ENCODE measurements at regions not wholly inside any gene's neighbourhood (a gene's known extent, or its start where the extent isn't known, plus 50 kb on each side); places are given as distances from the start of the nearest gene placed in this dataset.

DNA sequence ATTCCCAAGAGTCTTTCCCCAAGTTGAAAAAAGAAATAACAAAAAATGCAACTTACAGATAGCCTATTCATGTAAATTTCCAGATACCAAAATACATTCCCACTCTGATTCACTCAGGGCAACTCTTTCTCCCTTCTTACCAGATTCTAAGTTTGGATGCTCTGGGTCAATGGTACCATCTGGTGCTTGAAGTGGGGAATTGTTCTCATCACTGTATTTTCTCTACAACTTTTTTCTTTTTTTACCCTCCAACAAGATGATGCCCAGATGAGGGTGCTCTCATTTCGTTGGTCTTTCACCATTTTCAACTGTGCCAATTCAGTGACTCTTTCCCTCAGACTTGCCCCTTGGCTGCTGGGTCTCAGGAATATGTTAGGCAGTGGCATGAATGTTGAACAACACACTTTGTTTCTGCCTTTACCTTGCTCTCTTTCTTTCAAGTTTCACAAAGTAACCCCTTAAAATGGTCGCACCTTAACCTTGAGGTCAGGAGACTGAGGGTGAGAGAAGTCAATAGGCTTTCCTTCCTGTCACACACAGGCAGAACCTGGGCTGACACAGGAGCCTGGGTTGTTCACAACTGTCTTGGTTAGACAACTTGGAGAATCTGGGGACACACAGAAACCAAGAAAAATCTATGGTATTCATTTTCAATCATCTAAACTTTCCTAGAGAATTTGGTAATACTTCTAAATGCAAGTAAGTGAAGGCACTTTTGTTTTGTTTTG, 330.7 kb upstream of the SLCO3A1 start:
- no peak for DNase-seq (ENCODE audit: low read depth)

DNA sequence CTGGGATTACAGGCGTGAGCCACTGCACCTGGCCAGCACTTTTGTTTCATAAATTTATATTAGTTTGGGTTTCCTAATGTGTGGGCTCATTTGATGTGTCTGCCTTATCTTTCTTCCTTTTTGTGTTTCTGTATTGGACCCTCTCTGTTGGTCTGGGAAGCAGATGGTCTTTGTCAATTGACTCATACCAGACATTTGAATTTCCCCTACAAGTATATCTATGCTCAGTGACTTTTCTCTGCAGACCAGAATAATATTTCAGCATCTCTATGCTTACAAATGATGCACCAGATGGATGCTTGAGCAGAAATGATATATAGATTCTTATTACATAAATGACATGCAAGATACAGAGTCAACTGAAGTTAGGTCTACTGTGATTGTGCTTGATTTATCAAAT, 329.9 kb upstream of the SLCO3A1 start:
- no peak for DNase-seq (ENCODE audit: low read depth)

DNA sequence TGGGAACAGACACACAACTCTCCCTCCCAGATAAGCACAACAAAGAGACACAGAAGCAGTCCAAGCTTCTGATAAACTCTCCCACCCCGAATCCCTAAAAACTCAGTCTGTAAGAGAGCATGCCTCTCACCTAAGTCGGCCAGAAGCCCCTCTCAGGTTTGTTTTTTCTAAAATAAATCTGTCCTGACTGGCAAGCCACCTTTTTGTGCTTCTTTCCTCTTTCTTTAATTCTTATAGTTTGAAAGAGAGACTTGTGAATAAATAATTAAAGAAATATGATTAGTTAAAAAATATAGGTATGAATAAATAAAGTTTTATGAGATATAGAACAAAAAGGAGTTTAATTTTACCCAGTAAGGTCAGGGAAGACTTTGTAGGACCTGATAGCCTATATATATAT, 329.0 kb upstream of the SLCO3A1 start:
- DNase-seq (ENCODE audit: low read depth): no peak

DNA sequence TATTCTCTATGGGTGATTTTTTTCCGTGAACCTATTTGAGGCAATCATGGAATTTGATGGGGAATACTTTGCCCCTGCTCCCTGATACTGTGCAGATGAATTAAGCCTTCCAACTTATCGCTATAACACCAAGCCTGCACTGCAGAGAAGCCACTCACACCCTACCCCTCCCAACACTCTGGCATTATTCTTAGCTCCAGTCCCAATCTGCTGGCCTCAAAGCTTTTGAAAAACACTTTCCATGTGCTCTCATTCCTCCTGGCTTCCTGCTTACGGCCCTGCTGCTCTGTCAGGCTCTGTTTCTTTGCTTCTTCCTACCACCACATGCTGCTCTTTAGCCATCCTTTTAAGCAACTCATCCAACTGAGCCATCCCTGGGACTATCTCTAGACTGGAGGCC, 327.8 kb upstream of the SLCO3A1 start:
- no peak for DNase-seq (ENCODE audit: low read depth)

DNA sequence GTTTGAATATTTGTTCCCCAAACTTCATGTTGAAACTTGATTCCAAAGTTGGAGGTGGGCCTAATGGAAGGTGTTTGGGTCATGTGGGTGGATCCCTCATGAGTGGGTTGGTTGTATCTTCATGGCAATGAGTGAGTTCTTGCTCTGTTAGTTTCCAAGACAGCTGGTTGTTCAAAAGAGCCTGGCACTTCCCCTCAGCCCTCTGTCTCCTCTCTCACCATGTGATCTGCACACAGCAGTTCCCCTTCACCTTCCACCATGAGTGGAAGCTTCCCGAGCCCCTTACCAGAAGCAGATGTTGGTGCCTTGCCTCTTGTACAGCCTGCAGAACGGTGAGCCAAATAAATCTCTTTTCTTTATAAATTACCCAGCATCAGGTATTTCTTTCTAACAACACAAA, 327.1 kb upstream of the SLCO3A1 start:
- no peak for DNase-seq (ENCODE audit: low read depth)

DNA sequence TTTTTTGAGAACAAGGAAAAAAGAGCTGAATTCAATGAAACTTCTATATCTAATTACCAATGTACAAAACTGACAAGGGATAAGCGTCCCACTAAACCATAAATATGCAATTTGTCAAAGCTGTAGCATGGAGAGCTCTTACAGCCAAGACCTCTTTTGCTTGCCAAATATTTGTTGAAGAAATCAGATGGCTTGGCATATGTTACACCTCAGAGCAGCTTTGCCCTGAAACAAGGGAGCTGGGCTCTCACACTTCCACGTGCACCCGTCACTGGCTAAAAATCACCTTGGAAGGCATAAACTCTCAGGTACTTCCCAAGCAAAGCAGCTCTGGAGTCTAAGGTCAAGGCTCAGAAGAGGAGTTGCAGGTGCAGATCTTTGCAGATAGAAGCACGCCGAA, 324.7 kb upstream of the SLCO3A1 start:
- DNase-seq (ENCODE audit: low read depth): no peak

DNA sequence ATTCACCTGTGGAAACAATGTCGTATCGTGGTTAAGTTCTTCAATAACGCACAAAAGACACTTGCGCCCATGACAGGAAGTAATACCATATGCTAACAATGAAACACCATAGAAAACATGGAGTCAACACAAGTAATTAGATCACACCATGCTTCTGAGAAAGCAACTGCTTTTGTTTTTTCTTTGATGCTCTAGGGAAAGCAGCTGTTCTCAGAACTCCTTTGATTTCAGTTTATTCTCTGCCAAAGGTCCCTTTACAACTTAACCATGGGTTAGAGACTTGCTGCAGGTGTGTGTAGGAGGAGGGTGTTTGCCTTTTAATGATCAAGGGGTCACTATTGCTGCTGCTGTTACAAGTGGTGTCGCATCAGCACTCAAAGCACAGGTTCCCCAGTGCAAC, 324.0 kb upstream of the SLCO3A1 start:
- DNase-seq (ENCODE audit: low read depth): no peak

DNA sequence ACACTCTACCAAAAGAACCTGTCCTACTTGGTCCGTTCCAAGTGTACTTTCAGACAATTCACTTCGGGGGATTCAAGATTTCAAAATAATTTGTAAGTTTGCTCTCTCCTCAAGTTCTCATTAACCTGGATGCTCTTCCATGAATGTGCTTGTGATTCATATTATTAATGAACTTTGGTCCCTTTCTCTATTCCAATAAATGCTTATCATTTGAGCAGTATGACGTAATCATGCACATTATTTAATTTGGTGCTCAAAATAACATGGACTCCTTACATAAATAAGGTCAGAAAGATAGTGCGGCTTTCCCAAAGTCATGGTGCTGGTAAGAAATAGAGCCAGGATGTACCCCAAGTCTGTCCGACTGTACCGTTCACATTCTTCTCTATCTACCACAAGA, 323.2 kb upstream of the SLCO3A1 start:
- no peak for DNase-seq (ENCODE audit: low read depth)

DNA sequence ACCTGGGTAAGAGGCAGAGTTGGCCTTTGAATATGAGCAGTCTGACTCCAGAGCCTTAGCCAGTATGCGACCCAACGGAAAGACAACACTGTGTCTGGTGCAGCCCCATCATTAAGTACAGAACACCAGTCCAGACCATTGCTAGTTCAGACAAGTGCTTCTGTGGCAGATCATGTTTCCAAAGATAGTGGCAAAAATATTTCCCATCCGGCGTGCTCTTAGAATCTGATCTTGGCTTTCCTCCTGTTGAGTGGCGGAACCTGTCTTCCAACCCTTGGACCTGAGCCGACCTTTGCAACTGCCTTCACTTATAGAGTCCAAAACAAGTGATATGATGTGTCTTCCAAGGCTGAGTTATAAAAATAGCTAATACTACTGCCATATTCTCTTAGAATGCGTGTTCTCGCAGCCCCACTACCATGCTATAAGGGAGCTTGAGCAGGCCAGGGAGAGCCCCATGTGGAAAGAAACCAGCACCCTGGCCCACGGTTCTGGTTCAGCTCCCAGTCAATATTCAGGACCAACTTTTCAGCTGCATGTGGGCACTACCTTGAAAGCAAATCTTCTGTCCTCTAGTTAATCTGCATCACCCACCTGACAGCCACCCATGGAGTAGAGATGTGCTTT, 322.4 kb upstream of the SLCO3A1 start:
- no peak for DNase-seq (ENCODE audit: low read depth)

DNA sequence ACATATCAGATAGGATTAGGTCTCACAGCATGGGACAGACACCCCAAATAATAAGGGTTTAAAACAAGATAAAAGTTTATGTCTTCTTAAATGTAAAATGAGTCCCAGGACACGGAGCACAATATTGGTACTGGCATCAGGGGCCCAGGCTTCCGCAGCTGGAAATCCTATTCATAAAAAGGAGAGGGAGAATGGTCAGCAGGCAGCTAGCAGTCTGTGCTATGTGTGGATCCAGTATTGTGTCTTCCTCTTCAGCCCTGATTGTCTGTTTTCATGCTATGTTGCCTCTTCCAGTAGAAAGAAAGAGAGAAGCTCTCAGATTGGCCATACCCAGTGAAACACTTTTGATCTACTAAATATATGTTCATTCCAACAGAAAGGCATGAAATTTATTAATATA, 319.3 kb upstream of the SLCO3A1 start:
- no peak for DNase-seq (ENCODE audit: low read depth)

DNA sequence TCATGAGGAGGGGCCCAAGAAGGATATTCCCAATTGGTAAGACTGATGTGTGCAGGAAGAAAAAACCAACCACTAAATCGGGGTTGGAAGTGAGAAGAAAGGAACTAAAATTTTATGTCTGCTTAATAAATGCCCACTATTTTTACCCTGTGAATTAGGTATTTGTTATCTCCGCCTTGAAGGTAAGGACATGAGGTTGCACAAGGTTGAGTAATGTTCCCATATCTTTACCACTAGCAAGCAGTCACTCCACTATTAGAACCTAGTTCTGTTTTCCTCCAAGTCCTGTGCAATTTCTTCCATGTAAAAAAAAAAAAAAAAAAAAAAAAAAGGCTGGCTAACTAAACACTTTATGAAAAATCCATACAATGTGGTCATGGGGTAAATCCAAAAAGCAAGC, 318.5 kb upstream of the SLCO3A1 start:
- no peak for DNase-seq (ENCODE audit: low read depth)

DNA sequence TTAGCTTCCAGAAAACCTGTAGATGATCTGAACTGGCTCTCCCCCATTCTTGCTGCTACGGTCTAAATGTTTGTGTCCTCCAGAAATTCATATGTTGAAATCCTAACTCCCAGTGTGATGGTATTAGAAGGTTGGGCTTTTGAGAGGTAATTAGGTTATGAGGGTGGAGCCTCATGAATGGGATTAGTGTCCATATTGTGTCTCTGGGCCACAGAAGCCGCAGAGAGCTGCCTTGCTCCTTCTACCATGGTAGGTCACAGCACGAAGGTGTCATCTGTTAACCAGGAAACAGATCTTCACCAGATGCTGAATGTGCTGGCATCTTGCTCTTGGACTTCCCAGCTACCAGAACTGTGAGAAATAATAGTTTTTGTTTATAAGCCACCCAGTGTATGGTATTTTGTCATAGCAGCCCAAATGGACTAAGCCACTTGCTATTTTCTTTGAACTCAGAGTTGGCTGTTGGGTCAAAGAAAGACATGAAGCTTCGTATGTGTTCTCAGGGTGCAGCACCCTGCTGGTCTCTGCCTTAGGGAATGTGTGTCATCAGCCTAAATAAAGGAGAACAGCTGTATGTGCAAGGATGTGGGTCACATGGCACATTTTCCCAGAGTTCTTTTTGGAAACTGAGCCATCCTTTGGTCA, 317.5 kb upstream of the SLCO3A1 start:
- DNase-seq (ENCODE audit: low read depth): no peak

DNA sequence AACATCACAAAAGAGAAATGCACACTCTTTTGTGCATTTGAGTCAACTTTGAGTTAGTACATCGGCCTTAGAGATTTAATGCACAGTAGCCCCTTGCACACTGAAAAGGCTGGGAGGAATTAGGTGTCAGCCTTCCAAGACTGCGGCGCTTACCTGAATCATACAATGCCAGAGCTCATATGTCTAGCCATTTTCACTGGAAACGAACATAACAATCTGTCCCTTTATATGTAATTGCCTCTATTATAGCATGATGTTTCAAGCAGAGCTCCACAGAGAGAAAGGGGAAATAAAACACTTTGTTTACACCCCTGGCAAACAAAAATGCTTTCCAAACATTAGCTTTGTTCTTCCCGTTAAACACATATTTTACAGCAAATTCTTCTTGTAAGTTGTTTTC, 315.7 kb upstream of the SLCO3A1 start:
- no peak for DNase-seq (ENCODE audit: low read depth)

DNA sequence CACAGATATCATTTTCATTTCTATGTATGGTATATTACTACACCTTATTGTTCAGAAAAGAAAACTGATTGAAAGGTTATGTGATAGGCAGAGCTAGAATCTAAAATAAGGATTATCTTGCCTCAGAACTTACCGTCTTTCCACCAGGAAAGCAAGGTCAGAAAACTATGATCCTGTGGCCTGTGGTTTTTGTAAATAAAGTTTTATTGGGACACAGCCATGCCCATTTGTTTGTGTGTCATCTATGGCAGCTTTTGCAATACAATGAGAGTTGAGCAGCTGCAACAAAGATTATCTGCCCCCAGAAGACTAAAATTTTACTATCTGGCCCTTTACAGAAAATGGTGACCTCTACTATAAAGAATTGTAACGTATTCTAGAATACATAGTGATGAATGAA, 314.7 kb upstream of the SLCO3A1 start:
- no peak for DNase-seq (ENCODE audit: low read depth)

DNA sequence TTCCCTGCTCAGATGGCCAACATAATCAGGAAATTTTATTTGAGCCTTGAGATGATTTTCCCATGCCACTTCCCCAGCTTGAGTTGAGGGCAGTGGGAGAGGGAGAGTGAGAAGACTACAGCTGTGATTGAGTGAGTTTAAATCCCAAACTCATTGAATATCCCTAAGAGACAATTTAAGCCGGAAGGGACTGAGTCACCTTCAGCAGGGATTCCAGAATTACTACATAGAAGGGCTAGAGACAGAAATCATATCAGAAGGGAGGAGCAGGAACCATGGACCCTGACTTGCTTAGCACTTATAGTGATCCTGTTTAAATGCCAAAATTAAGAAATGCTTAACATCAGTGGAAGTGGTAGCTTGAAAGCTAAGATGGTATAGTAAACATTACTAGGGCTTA, 312.2 kb upstream of the SLCO3A1 start:
- DNase-seq (ENCODE audit: low read depth): no peak

DNA sequence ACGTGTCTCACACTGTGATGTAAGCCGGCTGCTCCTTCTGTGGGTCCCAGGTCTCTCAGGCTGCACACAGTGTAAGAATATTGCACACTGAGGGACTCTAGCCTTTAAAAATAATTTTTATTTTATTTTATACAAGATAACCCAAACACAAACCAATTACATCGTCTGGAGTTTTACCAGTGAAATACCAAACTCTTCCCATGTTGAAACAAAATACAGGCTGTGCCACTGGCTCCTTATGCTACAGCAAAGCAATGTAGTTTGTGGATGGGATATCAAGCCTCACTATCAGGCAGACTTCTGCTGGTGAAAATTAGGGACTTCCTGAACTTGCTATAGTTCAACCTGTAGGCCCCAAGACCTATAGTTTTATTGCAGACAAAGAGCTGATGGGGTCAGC, 311.3 kb upstream of the SLCO3A1 start:
- no peak for DNase-seq (ENCODE audit: low read depth)

DNA sequence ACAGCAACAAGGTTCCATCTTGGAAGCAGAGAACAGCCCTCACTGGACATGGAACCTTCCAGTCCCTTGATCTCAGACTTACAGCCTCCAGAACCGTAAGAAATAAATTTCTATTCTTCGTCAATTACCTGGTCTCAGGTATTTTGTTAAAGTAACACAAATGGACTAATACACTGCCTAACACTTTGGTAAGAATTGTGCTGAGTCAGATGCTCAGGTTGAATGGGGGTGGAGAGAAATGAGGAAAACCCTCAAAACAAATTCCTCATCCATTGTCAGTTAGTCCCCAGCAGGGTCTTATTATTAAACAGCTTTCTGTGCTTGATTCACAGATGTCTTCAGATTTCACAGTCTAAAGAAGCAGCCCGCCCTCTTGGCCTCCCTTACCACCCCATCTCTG, 306.2 kb upstream of the SLCO3A1 start:
- DNase-seq (ENCODE audit: low read depth): no peak

DNA sequence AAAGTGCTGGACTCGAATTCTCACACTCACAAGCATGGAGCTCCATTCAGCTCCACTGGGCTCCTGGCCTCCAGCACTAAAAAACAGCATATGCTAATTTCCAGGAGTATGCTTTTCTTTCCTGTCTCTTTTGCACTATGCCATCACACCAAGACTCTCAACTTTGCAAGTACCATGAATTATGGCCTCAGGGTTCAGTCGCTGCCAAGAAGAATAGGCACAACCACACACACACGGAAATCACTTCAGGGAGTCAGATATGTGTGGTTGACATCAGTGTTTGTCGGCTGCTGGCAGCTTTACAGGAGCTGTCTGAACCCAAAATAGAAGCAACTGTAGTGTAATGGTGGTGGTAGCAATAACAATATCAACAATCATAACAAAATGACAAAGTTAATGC, 305.0 kb upstream of the SLCO3A1 start:
- no peak for DNase-seq (ENCODE audit: low read depth)

DNA sequence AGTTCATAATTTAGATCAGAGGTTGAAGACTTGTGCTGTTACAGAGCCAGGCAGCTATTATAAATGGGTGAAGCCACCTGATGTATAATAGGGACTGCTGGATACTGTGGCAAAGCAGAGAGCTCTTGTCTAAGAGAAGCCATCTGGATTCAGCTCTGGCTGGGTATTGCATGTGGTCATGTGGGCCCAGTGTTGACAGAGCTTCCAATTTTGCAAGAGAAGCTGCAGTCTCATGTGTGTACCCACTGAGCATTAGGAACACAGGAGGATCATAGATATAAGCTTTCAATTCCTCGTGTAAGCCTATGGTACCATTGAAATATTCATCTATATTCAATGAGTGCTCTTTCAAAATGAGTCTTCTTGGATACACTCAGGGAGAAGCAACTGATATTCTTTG, 303.9 kb upstream of the SLCO3A1 start:
- no peak for DNase-seq (ENCODE audit: low read depth)

DNA sequence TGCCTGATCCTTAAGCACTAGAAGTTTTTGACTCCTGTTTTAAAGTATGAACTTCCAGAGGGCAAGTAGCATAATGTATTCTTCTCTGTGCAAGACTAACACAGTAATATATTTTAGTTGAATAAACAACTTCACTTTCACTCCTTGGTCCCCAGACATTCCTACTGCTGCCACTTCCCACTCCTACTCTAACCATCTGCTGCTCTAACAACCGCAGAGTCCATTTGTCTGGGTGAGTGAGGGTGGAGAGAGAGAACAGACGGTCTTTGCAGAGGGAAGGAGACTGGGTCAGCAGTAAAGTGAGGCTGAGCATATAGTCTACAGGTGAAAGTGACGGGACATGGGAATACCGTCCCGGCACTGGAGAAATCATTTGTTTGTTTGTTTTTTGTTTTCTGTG, 301.0 kb upstream of the SLCO3A1 start:
- DNase-seq (ENCODE audit: low read depth): no peak

DNA sequence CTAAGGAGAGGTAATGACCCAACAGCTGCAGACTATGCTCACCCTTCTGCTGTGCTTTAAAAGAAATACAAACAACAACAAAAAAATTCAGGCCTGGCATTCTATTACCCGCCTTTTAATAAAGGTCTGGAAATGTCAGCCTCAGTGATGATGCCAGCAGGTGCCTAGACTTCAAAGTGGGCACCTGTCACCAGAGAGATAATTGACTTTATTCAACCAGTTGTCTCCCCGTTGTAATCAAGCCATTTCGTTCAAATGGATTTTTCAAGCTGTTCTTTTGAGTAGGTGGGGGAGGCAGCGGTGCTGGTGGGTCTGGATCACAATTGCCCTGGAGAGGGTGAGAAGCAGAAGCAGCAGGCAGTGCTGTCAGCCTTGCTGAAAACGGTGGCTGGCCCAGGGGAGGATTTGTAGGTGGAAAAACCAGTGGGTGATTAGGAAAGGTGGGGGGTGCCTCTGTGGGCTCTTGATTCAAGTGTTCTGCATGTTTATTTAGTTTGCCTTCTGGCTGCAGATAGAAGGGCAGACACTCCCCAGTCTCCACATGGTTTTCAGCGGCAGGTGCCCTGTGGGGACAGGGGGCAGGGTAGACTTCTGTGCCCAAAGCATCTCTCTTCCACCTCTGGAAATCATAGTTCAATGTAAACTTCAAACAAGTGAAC, 300.2 kb upstream of the SLCO3A1 start:
- DNase-seq (ENCODE audit: low read depth): no peak

DNA sequence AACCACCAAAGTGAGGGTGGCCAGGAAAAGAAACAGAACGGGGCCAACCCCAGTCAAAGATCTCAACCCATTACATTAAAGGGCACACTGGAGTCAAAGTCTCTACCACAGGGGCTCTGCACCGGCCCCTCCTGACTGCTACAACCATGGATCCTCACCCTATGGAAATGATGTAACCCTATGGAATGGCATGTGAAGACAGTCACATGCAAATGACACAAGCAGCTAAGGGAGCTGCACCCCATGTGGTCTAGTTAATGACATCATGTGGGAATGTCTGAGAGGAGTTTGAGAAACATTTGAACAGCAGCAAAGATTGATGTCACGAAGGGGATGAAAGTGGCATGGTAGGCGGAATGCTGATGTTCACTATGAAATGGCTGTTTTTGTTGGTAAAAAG, 298.2 kb upstream of the SLCO3A1 start:
- no peak for DNase-seq (ENCODE audit: low read depth)

DNA sequence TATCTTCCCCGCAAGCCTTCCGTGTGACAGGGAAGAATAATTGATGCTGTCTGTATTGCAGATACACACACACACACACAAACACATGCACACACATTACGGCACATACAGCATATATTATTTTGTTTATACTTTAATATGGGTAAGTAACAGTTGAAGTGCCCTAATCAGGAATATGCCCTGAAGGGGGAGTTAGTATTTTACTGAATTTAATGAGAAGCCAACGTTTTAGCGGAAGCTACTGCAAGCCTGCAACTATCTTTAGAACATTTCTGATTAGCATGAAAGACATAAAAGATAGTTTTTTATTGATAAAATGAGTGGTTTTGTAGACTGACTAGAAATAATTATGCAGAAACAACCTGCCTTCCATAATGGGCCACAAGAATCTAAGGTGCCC, 296.6 kb upstream of the SLCO3A1 start:
- no peak for DNase-seq (ENCODE audit: low read depth)
